H7 (cell line): ENCODE measurements at regions not wholly inside any gene's neighbourhood (a gene's known extent, or its start where the extent isn't known, plus 50 kb on each side); places are given as distances from the start of the nearest gene placed in this dataset.

ENCODE experiments used
- DNase-seq: peaks from one replicate; pipeline ENCODE4 v3.0.0; 2012
- H3K27me3 ChIP-seq: 2 replicates; pipeline ENCODE4 v1.6.0; 2011; ENCODE audit warnings: mild to moderate bottlenecking, low read length; ENCODE audit not compliant: control insufficient read depth, insufficient read depth
- H3K36me3 ChIP-seq: replicated peaks from 2 replicates; pipeline ENCODE4 v1.5.1; 2011; ENCODE audit warnings: low read length; ENCODE audit not compliant: control insufficient read depth, insufficient read depth
- H3K4me3 ChIP-seq: 2 replicates; pipeline ENCODE4 v1.5.1; 2011; ENCODE audit warnings: low read depth, mild to moderate bottlenecking, control low read depth, low read length, moderate library complexity; ENCODE audit not compliant: insufficient read depth

DNA sequence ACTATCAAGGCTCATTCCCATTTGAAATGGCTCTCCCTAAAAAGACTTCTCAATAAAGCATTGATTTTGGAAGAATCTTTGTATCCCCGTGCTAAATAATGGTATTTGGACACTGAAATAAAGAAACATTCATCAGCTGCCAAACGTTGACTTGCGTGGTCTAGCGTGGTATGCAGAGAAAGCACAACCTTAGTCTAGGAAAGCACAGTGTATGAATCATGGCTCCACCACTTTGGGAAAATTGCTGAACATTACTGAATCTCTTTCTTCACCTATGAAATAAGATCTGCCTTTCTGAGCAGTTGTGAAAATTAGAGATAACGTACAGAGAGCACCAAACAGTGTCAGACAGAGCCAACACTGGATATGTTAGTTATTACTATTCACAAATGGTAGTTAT lies 353.9 kb downstream of the SS18 start:
- no peaks in the 10 kb centered on the region for H3K36me3 ChIP-seq
- no peak for DNase-seq
- H3K4me3 ChIP-seq = no peak overlapping the region
- H3K27me3 ChIP-seq = peaks cover 32% of the 10 kb centered on the region

DNA sequence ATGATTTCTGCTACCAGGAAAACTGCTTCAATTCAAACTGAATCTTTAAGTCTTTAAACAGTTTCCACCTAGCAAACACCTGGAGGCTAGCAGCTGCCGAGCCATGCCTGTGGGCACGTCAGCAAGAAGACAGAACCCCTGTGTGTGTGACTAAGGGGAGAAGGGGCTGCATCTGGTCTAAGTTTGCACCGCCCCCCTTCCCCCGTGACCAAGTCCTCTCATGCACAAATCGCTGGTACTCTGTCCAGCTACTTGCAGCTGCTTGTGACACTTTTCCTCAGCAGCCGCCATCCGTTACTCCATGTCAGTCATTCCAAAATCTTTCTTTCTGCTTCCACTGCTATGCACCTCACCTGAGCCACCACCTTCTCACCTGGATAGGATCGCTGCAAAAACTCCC lies 355.0 kb downstream of the SS18 start:
- DNase-seq = no peak
- Histone ChIP-seq H3K27me3 (peaks cover 32% of the 10 kb centered on the region), H3K4me3 (no peak overlapping the region), H3K36me3 (no peaks in the 10 kb centered on the region)

DNA sequence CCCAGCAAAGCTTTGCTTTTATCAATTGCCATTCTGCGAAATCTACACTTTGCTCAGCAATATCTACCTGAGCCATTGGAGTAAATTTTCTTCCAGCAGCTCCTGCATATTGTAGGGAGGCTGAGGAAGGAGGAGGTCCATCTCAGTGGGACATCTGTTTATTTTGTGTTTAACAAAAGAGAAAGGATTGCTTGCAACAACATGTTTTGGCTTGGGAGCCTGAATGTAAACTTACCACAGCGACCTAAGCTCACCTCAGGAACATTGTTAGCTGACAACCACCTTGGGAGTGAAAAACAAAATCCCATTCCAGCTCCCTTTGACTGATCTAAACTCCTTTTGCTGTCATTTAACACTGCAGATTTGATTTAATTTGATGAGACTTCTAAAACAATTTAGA lies 356.1 kb downstream of the SS18 start:
- peak; percentile 40 for DNase-seq
- no peaks in the 10 kb centered on the region for H3K36me3 ChIP-seq
- H3K4me3 ChIP-seq = no peak overlapping the region

DNA sequence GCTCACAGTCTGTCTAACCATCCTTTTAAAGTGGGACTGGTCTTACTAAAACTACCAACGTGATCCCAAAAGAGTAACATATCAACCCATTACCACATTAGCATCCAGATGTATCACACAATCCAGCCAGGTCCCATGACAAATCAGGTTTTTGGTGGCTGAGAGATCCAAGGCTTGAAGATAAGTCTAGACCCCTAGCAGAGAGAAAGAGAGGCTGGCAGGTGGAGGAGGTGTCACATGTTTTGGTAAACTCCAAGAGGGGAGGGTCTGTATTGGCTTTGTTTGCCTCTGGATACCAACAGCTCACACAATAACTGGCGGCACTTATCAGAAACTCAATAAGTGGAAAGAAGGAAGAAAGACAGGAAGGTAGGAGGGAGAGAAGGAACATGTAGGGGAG lies 357.6 kb downstream of the SS18 start:
- no peak overlapping the region for H3K4me3 ChIP-seq
- no peak for DNase-seq

More for the DNA sequence above, 356.1 kb downstream of the SS18 start:
- H3K27me3 ChIP-seq = peaks cover 32% of the 10 kb centered on the region

DNA sequence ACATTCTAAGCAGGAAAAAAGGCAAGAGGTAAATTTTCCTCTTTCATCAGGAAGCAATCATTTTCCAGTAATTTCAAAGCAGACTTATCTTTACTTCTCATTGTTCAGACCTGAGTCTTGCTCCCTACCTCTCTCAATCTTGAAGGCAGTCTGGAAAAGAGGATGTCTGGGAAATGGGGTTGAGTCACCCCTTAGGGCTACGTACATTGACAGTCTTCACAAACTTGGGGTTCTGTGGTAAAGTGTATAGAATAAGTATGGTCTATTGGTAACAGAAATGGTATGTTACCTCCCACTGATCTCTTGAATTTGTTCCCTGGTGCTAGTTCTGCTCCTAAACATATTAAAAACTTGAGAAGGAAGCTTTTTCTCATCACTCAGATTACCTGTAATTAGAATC lies 361.3 kb downstream of the SS18 start:
- no peak for DNase-seq
- H3K36me3 ChIP-seq = no peaks in the 10 kb centered on the region
- H3K4me3 ChIP-seq = no peak overlapping the region
- H3K27me3 ChIP-seq = peaks cover 11% of the 10 kb centered on the region; the same call in 1 of the 2 replicates

More for the DNA sequence above, 357.6 kb downstream of the SS18 start:
- peaks cover 32% of the 10 kb centered on the region for H3K27me3 ChIP-seq
- H3K36me3 ChIP-seq = no peaks in the 10 kb centered on the region

DNA sequence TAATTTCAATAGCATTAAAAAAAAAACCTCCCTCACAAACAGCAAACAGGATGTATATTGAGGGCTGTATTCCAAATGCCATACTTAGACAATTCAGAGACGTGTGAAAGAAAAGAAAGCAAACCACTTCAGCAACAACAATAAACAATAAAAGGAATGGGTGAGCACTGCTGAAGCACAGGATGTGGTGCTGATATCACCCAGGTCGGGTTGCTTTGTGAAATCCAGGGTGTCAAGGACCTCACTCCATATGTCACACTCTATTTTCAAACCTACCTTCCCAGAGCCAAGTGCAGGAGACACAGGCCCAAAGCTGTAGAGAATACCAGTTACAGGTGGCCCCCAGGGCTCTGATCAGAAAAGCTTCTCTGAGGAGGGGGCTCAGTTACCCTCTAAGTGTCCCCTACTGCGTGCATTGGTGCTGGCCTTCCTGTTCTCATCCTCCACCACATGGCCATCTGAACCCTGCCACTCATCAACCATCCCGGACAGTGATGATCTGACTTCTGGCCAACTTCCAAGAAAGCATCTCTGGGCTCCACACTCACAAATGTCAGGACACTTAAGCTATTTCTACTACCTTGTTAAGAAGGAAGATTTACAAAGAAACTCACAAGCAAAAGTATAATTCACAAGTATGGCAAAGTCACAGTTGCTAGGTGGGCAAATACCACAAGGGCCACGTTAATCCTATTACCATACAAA lies 363.0 kb downstream of the SS18 start:
- H3K36me3 ChIP-seq = no peaks in the 10 kb centered on the region
- no peak overlapping the region for H3K4me3 ChIP-seq
- H3K27me3 ChIP-seq = no peaks in the 10 kb centered on the region; the same call in 1 of the 2 replicates
- no peak for DNase-seq

DNA sequence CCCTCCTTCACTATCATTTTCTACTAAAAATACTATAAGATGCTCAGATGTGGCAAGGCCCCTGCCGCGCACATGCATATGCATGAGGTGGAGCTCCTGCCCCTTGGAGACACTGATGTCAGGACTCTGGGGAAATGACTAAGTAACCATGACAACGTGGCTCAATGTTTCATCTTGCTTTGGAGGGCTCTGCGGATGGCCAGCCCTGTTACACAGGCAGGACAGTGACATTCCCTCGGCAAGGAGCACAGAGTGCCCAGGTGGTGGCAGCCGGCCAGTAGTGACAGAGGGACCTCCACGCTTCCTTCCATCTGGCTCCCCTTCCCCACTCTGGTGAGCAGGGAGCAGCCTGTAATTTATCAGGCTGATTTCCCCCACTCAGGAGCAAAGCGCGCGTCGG lies 364.1 kb downstream of the SS18 start:
- H3K4me3 ChIP-seq = no peak overlapping the region
- DNase-seq = no peak
- H3K27me3 ChIP-seq = no peaks in the 10 kb centered on the region
- no peaks in the 10 kb centered on the region for H3K36me3 ChIP-seq

DNA sequence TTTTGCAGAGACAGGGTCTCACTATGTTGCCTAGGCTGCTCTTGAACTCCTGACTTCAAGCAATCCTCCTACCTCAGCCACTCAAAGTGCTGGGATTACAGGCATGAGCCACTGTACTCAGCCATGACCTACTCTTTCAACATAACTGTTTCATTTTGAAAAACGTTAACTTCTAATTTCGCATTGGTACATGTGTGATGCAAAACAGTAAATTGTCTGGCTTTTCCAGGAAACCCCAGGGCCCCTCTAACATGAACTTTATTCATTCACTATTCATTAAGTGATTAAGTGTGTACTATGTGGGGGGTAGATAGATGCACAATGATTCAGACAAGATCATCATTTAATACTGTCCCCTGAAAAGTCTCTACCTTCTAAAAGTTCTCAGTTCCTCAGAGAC lies 364.9 kb downstream of the SS18 start:
- Histone ChIP-seq H3K27me3 (no peaks in the 10 kb centered on the region), H3K36me3 (no peaks in the 10 kb centered on the region), H3K4me3 (no peak overlapping the region)
- DNase-seq = no peak

DNA sequence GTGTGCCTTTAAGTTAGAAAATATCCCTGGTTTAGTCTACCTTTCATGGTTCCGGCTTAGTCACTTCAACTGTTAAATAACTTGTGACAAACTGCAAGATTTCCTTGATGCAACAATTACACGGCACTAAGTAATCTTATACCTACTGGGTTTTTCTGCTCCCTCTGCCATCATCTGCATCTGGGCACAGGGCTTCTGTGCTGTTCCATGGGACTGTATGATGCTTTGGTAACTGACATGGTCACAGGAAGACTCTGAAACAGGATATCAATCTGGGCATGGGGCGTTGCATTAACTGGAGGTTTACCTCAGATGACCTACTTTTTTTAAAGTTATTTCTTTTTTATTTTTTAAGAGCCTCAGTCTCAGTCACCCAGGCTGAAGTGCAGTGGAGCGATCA lies 365.4 kb downstream of the SS18 start:
- Histone ChIP-seq H3K36me3 (no peaks in the 10 kb centered on the region), H3K4me3 (no peak overlapping the region), H3K27me3 (no peaks in the 10 kb centered on the region)
- DNase-seq = no peak

DNA sequence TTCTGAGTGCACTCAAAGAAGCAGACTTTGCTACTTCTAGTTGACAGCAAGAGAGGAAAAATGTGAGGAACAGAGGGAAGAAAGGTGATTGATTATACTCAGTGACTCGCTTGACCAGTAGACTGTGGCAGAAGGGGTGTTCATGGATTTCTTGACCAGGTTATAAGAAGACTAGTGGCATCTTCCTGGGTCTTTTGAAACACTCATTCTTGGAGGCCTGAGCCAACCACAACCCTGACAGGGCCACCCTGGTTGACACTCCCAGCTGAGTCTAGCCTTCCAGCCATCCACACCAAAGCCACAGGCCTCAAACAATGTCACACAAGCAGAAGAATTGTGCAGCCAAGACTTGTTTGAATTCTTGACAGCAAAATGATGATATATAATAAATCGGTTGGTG lies 366.3 kb downstream of the SS18 start:
- no peak overlapping the region for H3K4me3 ChIP-seq
- no peaks in the 10 kb centered on the region for H3K36me3 ChIP-seq
- H3K27me3 ChIP-seq = no peaks in the 10 kb centered on the region
- DNase-seq = no peak

DNA sequence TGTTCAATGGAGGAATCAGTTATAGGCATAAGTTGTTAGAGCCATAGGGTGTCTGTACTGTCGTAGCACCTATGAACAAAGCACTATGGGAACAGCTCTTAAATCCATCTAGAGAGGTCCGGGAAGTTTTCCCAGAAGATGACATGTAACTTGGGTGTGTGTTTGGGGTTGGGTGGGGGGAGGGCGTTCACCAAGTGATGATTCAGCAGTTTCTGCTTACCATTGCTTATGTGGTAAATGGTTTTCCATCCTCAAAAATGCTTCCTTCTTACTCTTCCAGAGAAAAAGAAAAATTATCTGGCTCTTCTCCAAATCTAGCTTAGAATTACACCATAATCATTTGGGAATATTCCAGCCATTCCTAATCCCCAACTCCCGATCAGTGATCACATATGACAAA lies 361.1 kb upstream of the ZNF521 start:
- no peak for DNase-seq
- Histone ChIP-seq H3K27me3 (no peaks in the 10 kb centered on the region), H3K4me3 (no peak overlapping the region)

DNA sequence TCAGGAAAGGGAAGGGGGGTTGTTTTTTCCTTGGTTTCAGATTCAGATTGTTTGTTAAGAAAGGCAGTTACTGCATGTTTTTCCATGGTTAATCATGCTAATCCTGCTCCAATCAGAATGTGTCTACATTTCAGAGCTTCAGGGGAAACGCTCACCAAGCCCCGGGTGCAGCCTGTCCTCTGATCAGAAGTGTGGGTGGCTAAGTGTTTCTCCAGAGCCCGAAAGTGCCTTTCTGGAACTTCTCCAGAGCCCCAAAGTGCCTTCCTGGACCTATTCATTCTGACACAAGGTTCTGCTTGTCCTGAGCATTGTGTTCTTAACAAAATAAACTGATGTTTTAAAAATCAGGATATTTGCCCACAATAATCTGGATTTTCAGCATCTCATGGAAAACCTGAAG lies 359.0 kb upstream of the ZNF521 start:
- H3K27me3 ChIP-seq = no peaks in the 10 kb centered on the region
- no peak for DNase-seq
- no peaks in the 10 kb centered on the region for H3K36me3 ChIP-seq
- H3K4me3 ChIP-seq = no peak overlapping the region

More for the DNA sequence above, 361.1 kb upstream of the ZNF521 start:
- no peaks in the 10 kb centered on the region for H3K36me3 ChIP-seq

DNA sequence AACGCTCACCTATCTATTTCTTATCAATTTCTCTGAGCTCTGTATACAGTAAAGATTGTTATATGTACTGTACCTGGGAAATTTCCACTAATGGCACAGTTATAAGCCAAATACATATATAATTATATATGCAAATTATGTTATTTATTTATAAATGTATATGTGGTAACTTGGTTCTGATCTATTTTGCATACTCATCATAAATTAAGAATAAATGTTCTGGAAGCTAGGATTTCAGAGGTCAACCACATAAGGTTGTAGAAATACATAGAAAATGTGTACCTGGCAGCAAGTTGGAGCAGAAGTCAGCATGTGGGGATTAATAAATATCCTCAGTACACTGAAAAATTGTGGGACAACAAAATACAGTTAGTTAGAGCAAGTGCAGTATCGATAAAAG lies 353.7 kb upstream of the ZNF521 start:
- Histone ChIP-seq H3K36me3 (no peaks in the 10 kb centered on the region), H3K27me3 (no peaks in the 10 kb centered on the region), H3K4me3 (no peak overlapping the region)
- DNase-seq = no peak

DNA sequence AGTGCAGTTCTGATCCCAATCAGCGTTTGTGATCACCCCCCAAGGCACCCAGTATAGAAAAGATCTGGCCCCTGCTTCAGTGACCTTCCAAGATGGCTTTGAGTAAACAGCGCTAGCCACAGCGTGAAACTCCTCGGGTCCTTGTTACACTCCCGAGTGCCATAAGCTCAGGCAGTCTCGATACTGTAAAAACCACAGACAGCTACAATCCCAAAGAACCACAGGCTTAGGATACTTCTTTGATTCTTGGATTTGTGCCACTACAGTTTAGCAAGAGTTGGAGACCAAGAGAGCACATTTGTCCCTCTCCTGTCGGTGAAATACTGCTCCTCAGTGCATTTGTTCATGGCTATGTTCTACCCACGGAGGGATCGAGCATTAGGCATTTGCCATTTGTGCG lies 352.5 kb upstream of the ZNF521 start:
- no peaks in the 10 kb centered on the region for H3K27me3 ChIP-seq
- no peaks in the 10 kb centered on the region for H3K36me3 ChIP-seq
- DNase-seq = no peak
- H3K4me3 ChIP-seq = no peak overlapping the region

DNA sequence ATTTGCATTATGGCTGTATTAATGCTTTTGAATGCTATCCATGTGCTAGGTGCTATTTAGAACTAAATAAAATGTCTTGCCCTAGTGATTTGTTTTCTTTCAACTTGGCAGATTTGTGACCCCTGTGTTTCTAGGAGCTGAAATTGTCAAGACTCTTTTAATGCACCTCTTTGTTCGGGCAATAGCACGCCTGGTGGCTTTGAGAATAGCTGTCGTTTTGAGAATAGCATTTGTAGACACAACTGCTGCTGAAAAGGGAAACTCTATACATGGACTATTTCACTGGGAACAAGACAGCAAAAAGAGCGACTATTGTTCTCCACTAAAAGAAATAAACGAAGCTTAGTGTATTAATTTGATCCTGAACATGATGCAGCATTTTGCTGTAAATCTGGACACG lies 352.1 kb upstream of the ZNF521 start:
- DNase-seq = no peak
- Histone ChIP-seq H3K27me3 (no peaks in the 10 kb centered on the region), H3K4me3 (no peak overlapping the region), H3K36me3 (no peaks in the 10 kb centered on the region)

DNA sequence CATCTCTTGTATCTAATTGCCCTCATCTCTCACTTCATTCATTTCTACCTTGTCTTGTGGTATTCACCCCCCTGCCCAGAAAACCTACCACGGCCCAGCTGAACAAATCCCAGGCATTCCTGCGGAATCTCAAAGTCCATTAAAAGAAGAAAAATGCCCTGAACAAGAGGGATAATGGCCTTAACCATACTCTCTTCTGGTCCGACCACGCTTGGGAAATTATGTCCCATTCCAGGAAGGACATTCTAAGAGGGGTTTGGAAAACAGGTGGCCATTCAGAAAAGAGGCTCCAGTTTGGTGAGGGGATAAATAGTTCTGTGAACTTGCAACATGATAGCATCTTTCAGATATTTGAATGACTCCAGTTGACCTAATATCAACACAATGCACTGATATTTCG lies 349.9 kb upstream of the ZNF521 start:
- DNase-seq = no peak
- Histone ChIP-seq H3K36me3 (no peaks in the 10 kb centered on the region), H3K27me3 (no peaks in the 10 kb centered on the region), H3K4me3 (no peak overlapping the region)
